Tibial nerve (tissue), 4 donors: ENCODE measurements at regions not wholly inside any gene's neighbourhood (a gene's known extent, or its start where the extent isn't known, plus 50 kb on each side); places are given as distances from the start of the nearest gene placed in this dataset.

ENCODE experiments used
- DNase-seq, 2 donors: peaks; one replicate each; pipeline ENCODE4 v3.0.0-alpha.2; 2019; ENCODE audit warnings: low spot score in 2 of 2
- H3K27ac ChIP-seq, 4 donors: fragments of 200-600 bp; sonication (generic) in 3 of 4; one replicate each; pipeline ENCODE4 v1.5.1; 2017 to 2019; ENCODE audit warnings: mild to moderate bottlenecking in 1 of 4
- H3K27me3 ChIP-seq, 2 donors: fragments of 200-600 bp; sonication (generic) in 1 of 2; one replicate each; pipeline versions ENCODE4 v1.5.1 to v1.6.0; 2017 to 2019
- H3K36me3 ChIP-seq, 3 donors: fragments of 200-600 bp; sonication (generic); one replicate each; pipeline ENCODE4 v1.5.1; 2018 to 2019
- H3K4me1 ChIP-seq, 4 donors: fragments of 200-600 bp; sonication (generic) in 3 of 4; one replicate each; pipeline ENCODE4 v1.5.1; 2017 to 2019
- H3K4me3 ChIP-seq, 4 donors: fragments of 200-600 bp; sonication (generic) in 3 of 4; one replicate each; pipeline ENCODE4 v1.5.1; 2017 to 2019; ENCODE audit warnings: mild to moderate bottlenecking in 1 of 4, moderate library complexity in 1 of 4
- H3K9me3 ChIP-seq, 4 donors: fragments of 200-600 bp; sonication (generic) in 3 of 4; one replicate each; pipeline ENCODE4 v1.5.1; 2017 to 2019
- CTCF ChIP-seq, 5 experiments: fragments of 200-600 bp in 3 of 5; fragments of 450-650 bp in 2 of 5; sonication (generic) in 3 of 5; IDR thresholded peaks; one replicate each; pipeline ENCODE4 v1.5.1; 2016 to 2019; ENCODE audit warnings: antibody characterized with exemption in 5 of 5, mild to moderate bottlenecking in 3 of 5, moderate library complexity in 2 of 5
- EP300 ChIP-seq, 2 donors: sonication (generic); formaldehyde crosslinking; IDR thresholded peaks; one replicate each; pipeline ENCODE4 v1.6.1; 2017; ENCODE audit warnings: antibody characterized with exemption in 2 of 2, mild to moderate bottlenecking in 1 of 2
- POLR2A ChIP-seq, 2 donors: fragments of 450-650 bp; IDR thresholded peaks; one replicate each; pipeline ENCODE4 v1.6.1; 2017; ENCODE audit warnings: antibody characterized with exemption in 2 of 2, mild to moderate bottlenecking in 2 of 2, moderate library complexity in 2 of 2
- WGBS, 2 donors: methylation state at CpG; one replicate each; pipeline ENCODE4 v1.1.5; 2018; 5-methylcytosine and 5-hydroxymethylcytosine counted together

DNA sequence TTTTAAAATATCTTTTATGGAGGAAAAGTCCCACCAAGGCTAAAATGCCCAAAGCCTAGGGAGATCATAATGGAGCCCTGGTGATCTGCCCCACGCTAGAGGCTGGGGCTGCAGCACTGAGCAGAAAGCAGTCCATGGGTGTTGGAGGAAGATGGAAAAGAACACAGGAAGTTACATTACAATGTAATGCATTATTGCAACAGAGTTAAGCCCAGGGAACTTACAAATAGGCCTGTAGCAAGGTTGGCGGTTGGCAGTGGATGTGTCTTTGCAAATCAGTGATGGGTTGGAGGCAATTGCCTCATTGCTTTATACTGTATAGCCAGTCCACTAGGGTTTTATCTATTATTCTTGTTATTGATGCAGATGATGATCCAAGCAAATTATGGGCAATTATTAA, 399.9 kb downstream of the NDFIP2 start:
- no peak for DNase-seq
- no peak for TF ChIP-seq CTCF (IDR thresholded peaks at IDR 0.05)
- TF ChIP-seq POLR2A (IDR thresholded peaks at IDR 0.05): no peak
- TF ChIP-seq EP300 (IDR thresholded peaks at IDR 0.05): no peak
- H3K4me1 ChIP-seq: no peaks in the 10 kb centered on the region
- no peak overlapping the region for H3K27ac ChIP-seq
- WGBS, 2 donors: 78 to 91% methylated on average over 2 of the region's 2 CpGs
- H3K27me3 ChIP-seq: no peaks in the 10 kb centered on the region
- H3K36me3 ChIP-seq: no peaks in the 10 kb centered on the region
- H3K9me3 ChIP-seq: peaks cover 0 to 6% (median 0%) of the 10 kb centered on the region in 4 donors
- no peak overlapping the region for H3K4me3 ChIP-seq

DNA sequence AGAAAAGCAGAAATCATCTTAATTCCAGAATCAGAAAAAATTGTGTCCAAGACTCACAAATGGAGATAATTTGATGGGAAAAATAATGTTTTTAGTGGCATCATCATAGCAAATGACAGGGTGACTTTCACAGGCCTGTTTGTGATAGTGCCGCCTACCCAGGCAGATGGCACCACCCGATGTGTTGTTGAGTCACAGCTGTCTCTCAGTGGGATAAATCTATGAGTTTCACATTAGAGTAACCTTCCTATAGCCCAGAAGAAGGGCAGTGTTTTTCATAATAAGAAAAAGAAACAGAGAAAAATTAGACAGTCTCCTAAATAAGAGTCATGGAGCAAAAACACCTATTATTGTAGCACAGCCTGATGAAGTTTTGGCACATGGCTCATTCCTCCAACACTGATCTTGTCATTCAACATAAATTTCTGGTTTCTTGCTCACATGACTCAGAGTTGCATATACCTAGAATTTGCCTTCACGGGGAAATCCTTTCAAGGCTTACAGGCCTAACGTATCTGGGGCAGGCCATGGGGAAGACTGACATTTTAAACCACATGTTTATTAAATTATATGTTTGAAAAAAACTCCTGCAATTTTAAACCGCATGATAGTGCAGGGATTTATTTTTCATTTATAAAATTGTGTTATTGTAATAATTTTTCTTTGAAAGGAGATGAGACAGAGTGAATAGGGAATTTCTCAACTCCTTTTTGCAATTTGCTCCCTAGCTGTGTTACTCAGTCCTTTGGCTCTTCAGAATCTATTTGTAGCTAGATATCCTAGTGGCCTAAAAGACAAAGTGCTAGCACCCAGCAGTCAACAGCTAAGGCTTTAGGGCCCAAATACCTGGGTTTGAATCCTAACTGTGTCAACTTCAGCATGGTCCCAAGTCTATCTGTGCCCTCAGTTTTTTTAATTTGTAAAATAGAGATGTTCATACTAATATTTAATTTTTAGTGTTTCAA, 393.7 kb downstream of the NDFIP2 start:
- TF ChIP-seq CTCF (IDR thresholded peaks at IDR 0.05): no peak
- no peak for TF ChIP-seq EP300 (IDR thresholded peaks at IDR 0.05)
- no peak for TF ChIP-seq POLR2A (IDR thresholded peaks at IDR 0.05)

DNA sequence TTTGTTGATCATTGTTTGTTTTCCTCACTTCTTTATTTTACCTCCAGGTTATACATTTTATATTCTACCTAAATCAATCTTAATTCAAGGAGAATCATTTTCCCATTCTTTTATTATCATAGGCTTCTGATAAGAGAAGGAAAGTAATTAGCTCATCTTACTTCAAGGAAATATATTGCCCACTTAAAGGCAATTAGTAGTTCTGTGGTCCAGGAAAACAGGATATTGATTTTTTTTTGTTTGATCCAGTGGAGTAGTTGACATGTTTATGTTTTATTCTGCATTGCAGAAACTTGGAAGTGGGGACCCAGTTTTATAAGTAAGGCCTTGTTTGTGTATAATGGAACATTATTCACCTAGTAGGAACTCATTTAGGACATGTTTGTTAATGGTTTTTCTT, 390.6 kb downstream of the NDFIP2 start:
- peaks cover 0 to 2% (median 0%) of the 10 kb centered on the region in 4 donors for H3K9me3 ChIP-seq
- DNase-seq: no peak
- H3K27ac ChIP-seq: no peak overlapping the region
- H3K4me3 ChIP-seq: no peak overlapping the region
- H3K27me3 ChIP-seq: no peaks in the 10 kb centered on the region
- TF ChIP-seq EP300 (IDR thresholded peaks at IDR 0.05) (no peak), POLR2A (IDR thresholded peaks at IDR 0.05) (no peak), CTCF (IDR thresholded peaks at IDR 0.05) (no peak)
- H3K4me1 ChIP-seq: no peaks in the 10 kb centered on the region
- no peaks in the 10 kb centered on the region for H3K36me3 ChIP-seq

More for the DNA sequence above, 393.7 kb downstream of the NDFIP2 start:
- 85 to 93% methylated on average over 5 of the region's 5 CpGs for WGBS, 2 donors
- no peak overlapping the region for H3K27ac ChIP-seq
- no peaks in the 10 kb centered on the region for H3K27me3 ChIP-seq
- H3K4me1 ChIP-seq: no peaks in the 10 kb centered on the region
- no peak for DNase-seq
- no peak overlapping the region for H3K4me3 ChIP-seq
- H3K36me3 ChIP-seq: no peaks in the 10 kb centered on the region
- peaks cover 0 to 6% (median 0%) of the 10 kb centered on the region in 4 donors for H3K9me3 ChIP-seq

DNA sequence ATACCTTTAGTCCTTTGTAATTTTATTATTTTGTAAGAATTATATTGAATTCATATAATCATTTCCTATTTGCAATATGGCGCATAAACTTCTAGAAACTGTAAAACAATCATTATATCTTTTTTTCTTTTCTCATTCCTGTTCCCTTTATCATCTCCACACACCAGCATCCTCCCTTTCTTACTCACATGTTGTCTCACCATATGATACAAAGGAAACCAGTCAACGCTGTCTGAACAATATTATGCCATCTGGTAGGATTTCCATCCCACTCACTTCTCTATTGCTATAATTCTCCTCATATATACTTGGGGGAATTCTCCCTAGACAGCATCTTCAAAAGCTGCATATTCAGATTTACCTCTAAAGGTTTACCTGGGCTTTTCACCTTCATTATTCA, 389.8 kb downstream of the NDFIP2 start:
- no peak for DNase-seq
- Histone ChIP-seq H3K27ac (no peak overlapping the region), H3K36me3 (no peaks in the 10 kb centered on the region), H3K4me1 (no peaks in the 10 kb centered on the region), H3K9me3 (no peaks in the 10 kb centered on the region), H3K27me3 (no peaks in the 10 kb centered on the region), H3K4me3 (no peak overlapping the region)
- WGBS, 2 donors: 96 to 99% methylated on average over 2 of the region's 2 CpGs
- TF ChIP-seq POLR2A (IDR thresholded peaks at IDR 0.05) (no peak), CTCF (IDR thresholded peaks at IDR 0.05) (no peak), EP300 (IDR thresholded peaks at IDR 0.05) (no peak)

- Histone ChIP-seq H3K4me3 (no peak overlapping the region), H3K27me3 (no peaks in the 10 kb centered on the region), H3K9me3 (no peaks in the 10 kb centered on the region), H3K27ac (no peak overlapping the region), H3K4me1 (no peaks in the 10 kb centered on the region), H3K36me3 (no peaks in the 10 kb centered on the region)
- no peak for TF ChIP-seq POLR2A (IDR thresholded peaks at IDR 0.05)
- TF ChIP-seq EP300 (IDR thresholded peaks at IDR 0.05): no peak
- no peak for TF ChIP-seq CTCF (IDR thresholded peaks at IDR 0.05)
- no peak for DNase-seq
Observed at GRCh38 chr13:79870123-79870522, 389.2 kb downstream of the NDFIP2 start.
